Fibroblast of villous mesenchyme (primary cell): ENCODE measurements at regions not wholly inside any gene's neighbourhood (a gene's known extent, or its start where the extent isn't known, plus 50 kb on each side); places are given as distances from the start of the nearest gene placed in this dataset.

Experiments used
- DNase-seq: peaks from one replicate; pipeline ENCODE4 v3.0.0-alpha.2; 2010; ENCODE audit warnings: low read depth
- H3K4me3 ChIP-seq: 2 replicates; pipeline ENCODE4 v1.5.1; 2011; ENCODE audit warnings: low read depth, mild to moderate bottlenecking, low read length
- CTCF ChIP-seq: IDR thresholded peaks from 2 replicates; pipeline ENCODE4 v1.5.1; 2012; ENCODE audit warnings: low read depth, mild to moderate bottlenecking, low read length; ENCODE audit not compliant: insufficient read depth

DNA sequence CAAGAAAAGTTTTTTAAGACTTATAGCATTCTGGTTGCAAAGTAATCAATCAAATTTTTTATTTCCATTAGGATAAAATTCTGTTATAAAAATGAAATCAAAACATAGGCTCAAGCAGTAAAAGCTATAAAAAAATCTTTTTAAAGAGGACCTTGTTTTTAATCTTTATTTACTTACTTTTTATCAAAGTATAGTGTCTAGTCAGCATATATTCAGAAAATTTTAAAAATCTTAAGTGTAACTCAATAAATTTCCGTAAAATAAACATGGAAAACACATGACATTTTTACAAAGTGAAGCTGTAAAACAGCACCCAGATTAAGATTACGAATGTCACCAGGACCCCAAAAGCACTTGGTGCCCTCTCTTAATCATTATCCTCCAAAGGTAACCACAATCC lies 302.4 kb downstream of the TMEM161B start:
- DNase-seq, result no peak
- H3K4me3 ChIP-seq, result no peak overlapping the region
- no peak for TF ChIP-seq CTCF

GRCh38 chr5:87954121-87954520 lies 314.5 kb downstream of the TMEM161B start:
- no peak for TF ChIP-seq CTCF
- H3K4me3 ChIP-seq, result no peak overlapping the region
- DNase-seq, result no peak

DNA sequence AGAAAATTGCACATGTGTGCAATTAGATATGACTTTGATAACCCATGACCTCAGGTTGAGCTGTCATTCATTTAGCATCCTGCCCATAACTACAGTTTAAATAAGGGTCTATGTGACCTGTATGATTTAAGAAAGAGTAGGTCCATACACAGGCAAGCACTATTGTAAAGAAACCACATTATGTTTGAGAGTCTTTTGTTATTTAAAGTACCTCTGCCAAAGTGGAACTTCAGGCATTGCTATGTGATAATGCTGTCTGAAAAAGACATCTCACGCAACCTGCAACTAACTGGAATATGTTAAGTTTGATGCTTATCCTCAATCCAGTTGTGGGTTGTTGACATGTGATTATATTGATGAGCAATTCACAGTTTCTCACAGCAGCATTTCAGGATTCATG lies 317.0 kb downstream of the TMEM161B start:
- DNase-seq, result no peak
- TF ChIP-seq CTCF, result no peak
- no peak overlapping the region for H3K4me3 ChIP-seq

- no peak overlapping the region for H3K4me3 ChIP-seq
- DNase-seq, result no peak
- TF ChIP-seq CTCF, result no peak
Measured at GRCh38 chr5:87949676-87950631, 318.7 kb downstream of the TMEM161B start.

- TF ChIP-seq CTCF, result no peak
- no peak for DNase-seq
- no peak overlapping the region for H3K4me3 ChIP-seq
Measured at GRCh38 chr5:87948486-87948885, 320.2 kb downstream of the TMEM161B start.

GRCh38 chr5:87946271-87946670 lies 322.4 kb downstream of the TMEM161B start:
- DNase-seq, result no peak
- no peak overlapping the region for H3K4me3 ChIP-seq
- TF ChIP-seq CTCF, result no peak
